Mucosa of rectum (tissue), 2 donors: ENCODE measurements at regions not wholly inside any gene's neighbourhood (a gene's known extent, or its start where the extent isn't known, plus 50 kb on each side); places are given as distances from the start of the nearest gene placed in this dataset.

Experiments used
- H3K27ac ChIP-seq, 2 donors: one replicate each; pipeline ENCODE4 v1.7.0; 2013; ENCODE audit warnings: inconsistent platforms in 2 of 2, low read depth in 2 of 2, low read length in 2 of 2
- H3K27me3 ChIP-seq, 2 donors: one replicate each; pipeline ENCODE4 v1.7.0; 2013; ENCODE audit warnings: low read length in 2 of 2; ENCODE audit not compliant: control insufficient read depth in 2 of 2, insufficient read depth in 2 of 2
- H3K36me3 ChIP-seq, 2 donors: one replicate each; pipeline ENCODE4 v1.7.0; 2013; ENCODE audit warnings: low read length in 2 of 2; ENCODE audit not compliant: control insufficient read depth in 2 of 2, insufficient read depth in 2 of 2
- H3K4me1 ChIP-seq, 2 donors: one replicate each; pipeline ENCODE4 v1.7.0; 2013; ENCODE audit warnings: low read length in 2 of 2, mild to moderate bottlenecking in 1 of 2; ENCODE audit not compliant: control insufficient read depth in 2 of 2, insufficient read depth in 2 of 2
- H3K4me3 ChIP-seq, 2 donors: one replicate each; pipeline ENCODE4 v1.7.0; 2013; ENCODE audit warnings: low read length in 2 of 2
- H3K9ac ChIP-seq, 2 donors: one replicate each; pipeline ENCODE4 v1.7.0; 2013; ENCODE audit warnings: low read length in 2 of 2, low read depth in 1 of 2, mild to moderate bottlenecking in 1 of 2
- H3K9me3 ChIP-seq, 2 donors: one replicate each; pipeline ENCODE4 v1.7.0; 2013; ENCODE audit warnings: low read length in 2 of 2; ENCODE audit not compliant: control insufficient read depth in 2 of 2
- donor health status: healthy.
- donor health status: Normal muscosa, but diverticular disease.

- H3K27me3 ChIP-seq, result no peaks in the 10 kb centered on the region
- H3K27ac ChIP-seq, result no peak overlapping the region
- H3K36me3 ChIP-seq, result no peaks in the 10 kb centered on the region
- no peaks in the 10 kb centered on the region for H3K4me1 ChIP-seq
- H3K4me3 ChIP-seq, result no peak overlapping the region
- no peak overlapping the region for H3K9ac ChIP-seq
- H3K9me3 ChIP-seq, result no peaks in the 10 kb centered on the region
Observed at GRCh38 chr12:66768293-66768692, 89.4 kb upstream of the GRIP1 start.

GRCh38 chr12:66774929-66775328 lies 96.1 kb upstream of the GRIP1 start:
- no peak overlapping the region for H3K9ac ChIP-seq
- H3K9me3 ChIP-seq, result no peaks in the 10 kb centered on the region
- no peaks in the 10 kb centered on the region for H3K27me3 ChIP-seq
- H3K27ac ChIP-seq, result no peak overlapping the region
- no peak overlapping the region for H3K4me3 ChIP-seq
- no peaks in the 10 kb centered on the region for H3K36me3 ChIP-seq
- H3K4me1 ChIP-seq, result no peaks in the 10 kb centered on the region

GRCh38 chr12:66775871-66776270 lies 97.0 kb upstream of the GRIP1 start:
- Histone ChIP-seq H3K4me1 (no peaks in the 10 kb centered on the region), H3K4me3 (no peak overlapping the region), H3K27me3 (no peaks in the 10 kb centered on the region), H3K27ac (no peak overlapping the region), H3K9ac (no peak overlapping the region), H3K9me3 (no peaks in the 10 kb centered on the region), H3K36me3 (no peaks in the 10 kb centered on the region)

GRCh38 chr12:66776974-66777373 lies 98.1 kb upstream of the GRIP1 start:
- no peaks in the 10 kb centered on the region for H3K4me1 ChIP-seq
- no peak overlapping the region for H3K27ac ChIP-seq
- no peaks in the 10 kb centered on the region for H3K36me3 ChIP-seq
- H3K9me3 ChIP-seq, result no peaks in the 10 kb centered on the region
- H3K4me3 ChIP-seq, result no peak overlapping the region
- no peaks in the 10 kb centered on the region for H3K27me3 ChIP-seq
- no peak overlapping the region for H3K9ac ChIP-seq

- Histone ChIP-seq H3K27me3 (no peaks in the 10 kb centered on the region), H3K27ac (no peak overlapping the region), H3K4me3 (no peak overlapping the region), H3K9ac (no peak overlapping the region), H3K36me3 (no peaks in the 10 kb centered on the region), H3K4me1 (no peaks in the 10 kb centered on the region), H3K9me3 (no peaks in the 10 kb centered on the region)
Observed at GRCh38 chr12:66779466-66779865, 100.6 kb upstream of the GRIP1 start.

- no peaks in the 10 kb centered on the region for H3K36me3 ChIP-seq
- no peaks in the 10 kb centered on the region for H3K27me3 ChIP-seq
- no peak overlapping the region for H3K9ac ChIP-seq
- H3K9me3 ChIP-seq, result no peaks in the 10 kb centered on the region
- H3K27ac ChIP-seq, result no peak overlapping the region
- H3K4me1 ChIP-seq, result no peaks in the 10 kb centered on the region
- H3K4me3 ChIP-seq, result no peak overlapping the region
Observed at GRCh38 chr12:66786531-66787308, 107.8 kb upstream of the GRIP1 start.

GRCh38 chr12:66799551-66799950 lies 120.7 kb upstream of the GRIP1 start:
- no peak overlapping the region for H3K27ac ChIP-seq

GRCh38 chr12:66800046-66800445 lies 121.2 kb upstream of the GRIP1 start:
- Histone ChIP-seq H3K9ac (no peak overlapping the region), H3K4me3 (no peak overlapping the region), H3K36me3 (no peaks in the 10 kb centered on the region), H3K9me3 (no peaks in the 10 kb centered on the region), H3K4me1 (no peaks in the 10 kb centered on the region), H3K27me3 (no peaks in the 10 kb centered on the region), H3K27ac (no peak overlapping the region)

More at GRCh38 chr12:66799551-66799950, 120.7 kb upstream of the GRIP1 start:
- Histone ChIP-seq H3K4me1 (no peaks in the 10 kb centered on the region), H3K27me3 (no peaks in the 10 kb centered on the region), H3K4me3 (no peak overlapping the region), H3K9ac (no peak overlapping the region), H3K36me3 (no peaks in the 10 kb centered on the region), H3K9me3 (no peaks in the 10 kb centered on the region)

GRCh38 chr12:66803930-66804329 lies 125.1 kb upstream of the GRIP1 start:
- Histone ChIP-seq H3K9ac (no peak overlapping the region), H3K27me3 (no peaks in the 10 kb centered on the region), H3K27ac (no peak overlapping the region), H3K4me1 (no peaks in the 10 kb centered on the region), H3K36me3 (no peaks in the 10 kb centered on the region), H3K9me3 (no peaks in the 10 kb centered on the region), H3K4me3 (no peak overlapping the region)

GRCh38 chr12:66804563-66804974 lies 125.7 kb upstream of the GRIP1 start:
- H3K9ac ChIP-seq, result no peak overlapping the region
- H3K27me3 ChIP-seq, result no peaks in the 10 kb centered on the region
- no peaks in the 10 kb centered on the region for H3K9me3 ChIP-seq
- H3K36me3 ChIP-seq, result no peaks in the 10 kb centered on the region
- no peak overlapping the region for H3K4me3 ChIP-seq
- H3K4me1 ChIP-seq, result no peaks in the 10 kb centered on the region
- no peak overlapping the region for H3K27ac ChIP-seq
